ENCODE measurements at regions not wholly inside any gene's neighbourhood (a gene's known extent, or its start where the extent isn't known, plus 50 kb on each side); places are given as distances from the start of the nearest gene placed in this dataset.

- TF ChIP-seq, protein P1, sequence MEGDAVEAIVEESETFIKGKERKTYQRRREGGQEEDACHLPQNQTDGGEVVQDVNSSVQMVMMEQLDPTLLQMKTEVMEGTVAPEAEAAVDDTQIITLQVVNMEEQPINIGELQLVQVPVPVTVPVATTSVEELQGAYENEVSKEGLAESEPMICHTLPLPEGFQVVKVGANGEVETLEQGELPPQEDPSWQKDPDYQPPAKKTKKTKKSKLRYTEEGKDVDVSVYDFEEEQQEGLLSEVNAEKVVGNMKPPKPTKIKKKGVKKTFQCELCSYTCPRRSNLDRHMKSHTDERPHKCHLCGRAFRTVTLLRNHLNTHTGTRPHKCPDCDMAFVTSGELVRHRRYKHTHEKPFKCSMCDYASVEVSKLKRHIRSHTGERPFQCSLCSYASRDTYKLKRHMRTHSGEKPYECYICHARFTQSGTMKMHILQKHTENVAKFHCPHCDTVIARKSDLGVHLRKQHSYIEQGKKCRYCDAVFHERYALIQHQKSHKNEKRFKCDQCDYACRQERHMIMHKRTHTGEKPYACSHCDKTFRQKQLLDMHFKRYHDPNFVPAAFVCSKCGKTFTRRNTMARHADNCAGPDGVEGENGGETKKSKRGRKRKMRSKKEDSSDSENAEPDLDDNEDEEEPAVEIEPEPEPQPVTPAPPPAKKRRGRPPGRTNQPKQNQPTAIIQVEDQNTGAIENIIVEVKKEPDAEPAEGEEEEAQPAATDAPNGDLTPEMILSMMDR (optimal IDR thresholded peaks at IDR 0.05 in 1 of 3, IDR thresholded peaks at IDR 0.05 in 1 of 3, conservative IDR thresholded peaks at IDR 0.05 in 1 of 3; ENCODE audit: extremely low read depth in 1 of 3, insufficient read depth in 2 of 3, low read length in 3 of 3): no peak
- no peak for TF ChIP-seq EZH2 (IDR thresholded peaks at IDR 0.05; ENCODE audit: low read length)
These were observed 936.1 kb downstream of the PLOD2 start for GRCh38 chr3:145224886-145225285.
